ENCODE measurements at regions not wholly inside any gene's neighbourhood (a gene's known extent, or its start where the extent isn't known, plus 50 kb on each side); places are given as distances from the start of the nearest gene placed in this dataset.

GRCh38 chrX:69321006-69321655, 155.9 kb upstream of the PJA1 start:
- no peak for TF ChIP-seq EP300 (IDR thresholded peaks at IDR 0.05)
- TF ChIP-seq CTCF (IDR thresholded peaks at IDR 0.05), result no peak
- no peak for TF ChIP-seq POLR2A (IDR thresholded peaks at IDR 0.05)
- TF ChIP-seq POLR2AphosphoS5 (IDR thresholded peaks at IDR 0.05), result no peak

Data from gastroesophageal sphincter (tissue), 3 donors.